ES-I3 (cell line): ENCODE measurements at regions not wholly inside any gene's neighbourhood (a gene's known extent, or its start where the extent isn't known, plus 50 kb on each side); places are given as distances from the start of the nearest gene placed in this dataset.
"Not testable (repeated sequence)": the region's sequence is repeated elsewhere in the genome, so short reads cannot be mapped to it uniquely, and the experiment has no call there.

Source experiments
- H3K36me3 ChIP-seq: 2 replicates; pipeline ENCODE4 v1.6.1; 2013; ENCODE audit warnings: mild to moderate bottlenecking, low read length, control low read depth, moderate library complexity; ENCODE audit not compliant: insufficient read depth
- H3K4me1 ChIP-seq: 2 replicates; pipeline ENCODE4 v1.6.1; 2013; ENCODE audit warnings: mild to moderate bottlenecking, control low read depth, low read length; ENCODE audit not compliant: insufficient read depth
- H3K9ac ChIP-seq: 2 replicates; pipeline ENCODE4 v1.6.1; 2013; ENCODE audit warnings: low read depth, mild to moderate bottlenecking, low read length, moderate library complexity
- H3K9me3 ChIP-seq: 2 replicates; pipeline ENCODE4 v1.6.1; 2013; ENCODE audit warnings: mild to moderate bottlenecking, low read length, moderate library complexity; ENCODE audit not compliant: control insufficient read depth, insufficient read depth

- H3K9me3 ChIP-seq, H3K36me3 ChIP-seq, H3K4me1 ChIP-seq, H3K9ac ChIP-seq: not testable (repeated sequence)
Observed at GRCh38 chr2:242008908-242009307, 139.4 kb downstream of the RTP5 start.

- H3K36me3 ChIP-seq = not testable (repeated sequence)
Observed at GRCh38 chr2:242009846-242010245, 140.3 kb downstream of the RTP5 start.

GRCh38 chr2:242010252-242011166, 141.0 kb downstream of the RTP5 start:
- H3K36me3 ChIP-seq, H3K9ac ChIP-seq, H3K4me1 ChIP-seq, H3K9me3 ChIP-seq: not testable (repeated sequence)

More at GRCh38 chr2:242009846-242010245, 140.3 kb downstream of the RTP5 start:
- H3K4me1 ChIP-seq, H3K9ac ChIP-seq, H3K9me3 ChIP-seq: not testable (repeated sequence)

- H3K9me3 ChIP-seq = no peaks in the 10 kb centered on the region
- no peaks in the 10 kb centered on the region for H3K36me3 ChIP-seq
- no peak overlapping the region for H3K9ac ChIP-seq
- no peaks in the 10 kb centered on the region for H3K4me1 ChIP-seq
Observed at GRCh38 chr2:242011167-242011513, 141.6 kb downstream of the RTP5 start.

DNA sequence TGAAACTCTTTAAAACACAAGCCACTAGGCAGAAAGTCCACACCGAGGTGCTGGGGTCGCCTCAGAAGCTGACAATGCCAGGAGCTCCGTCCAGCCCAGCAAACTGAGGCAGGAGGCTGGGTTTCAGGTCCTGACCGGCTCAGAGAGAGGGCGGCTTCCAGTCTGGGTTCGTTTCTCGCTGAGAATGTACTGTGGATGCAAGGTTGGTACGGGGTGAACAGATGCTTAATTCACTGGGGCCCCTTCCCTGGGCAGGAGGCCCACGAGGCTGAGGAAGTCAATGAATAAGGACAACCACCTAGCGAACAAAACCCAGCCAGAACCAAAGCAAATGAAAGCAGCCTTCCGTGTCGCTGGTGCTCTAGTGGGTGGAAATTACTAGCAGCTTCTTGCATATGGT, 142.0 kb downstream of the RTP5 start:
- H3K36me3 ChIP-seq = no peaks in the 10 kb centered on the region

GRCh38 chr2:242011991-242012764, 142.6 kb downstream of the RTP5 start:
- H3K4me1 ChIP-seq = no peaks in the 10 kb centered on the region
- H3K9ac ChIP-seq = no peak overlapping the region
- H3K9me3 ChIP-seq = no peaks in the 10 kb centered on the region
- no peaks in the 10 kb centered on the region for H3K36me3 ChIP-seq

More for the DNA sequence above, 142.0 kb downstream of the RTP5 start:
- no peak overlapping the region for H3K9ac ChIP-seq
- no peaks in the 10 kb centered on the region for H3K4me1 ChIP-seq
- H3K9me3 ChIP-seq = no peaks in the 10 kb centered on the region

DNA sequence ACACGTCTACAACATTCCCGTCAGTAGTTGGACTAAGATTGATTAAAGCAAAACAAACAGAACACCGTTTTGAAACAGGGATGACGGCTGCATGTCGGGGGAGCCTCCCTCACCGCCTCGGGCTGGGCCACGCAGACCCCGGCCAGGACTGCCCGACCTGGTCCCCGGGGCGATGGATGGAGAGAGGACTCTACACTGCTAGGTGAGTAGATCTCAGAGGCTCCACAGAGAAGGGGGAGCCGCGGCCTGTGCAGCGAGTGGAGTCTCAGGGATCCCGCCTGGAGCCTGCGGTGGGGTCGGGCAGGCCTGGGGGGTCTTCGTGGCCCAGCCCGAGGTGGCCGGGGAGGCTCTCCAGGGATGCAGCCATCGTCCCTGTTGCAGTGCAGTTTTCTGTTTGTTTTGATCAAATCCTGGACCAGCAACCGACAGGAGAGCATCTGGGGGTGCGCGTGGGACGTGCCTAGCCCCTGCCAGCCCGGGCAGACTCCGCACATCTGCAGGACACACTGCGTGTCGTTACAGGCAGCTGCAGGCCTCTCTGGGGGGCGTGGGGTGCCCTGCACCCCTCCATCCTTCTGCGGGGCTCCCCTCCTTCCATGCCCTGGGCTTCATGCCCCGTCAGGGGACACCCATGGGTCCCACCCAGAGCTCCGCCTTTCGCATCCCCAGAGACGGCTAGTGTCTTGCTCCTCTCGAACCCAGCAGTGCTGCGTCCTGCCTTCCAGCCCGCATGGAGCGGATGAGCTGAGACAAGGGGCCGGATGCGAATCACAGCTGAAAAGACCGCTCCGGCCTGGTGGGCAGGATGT, 143.6 kb downstream of the RTP5 start:
- H3K9ac ChIP-seq = no peak overlapping the region
- H3K36me3 ChIP-seq = no peaks in the 10 kb centered on the region
- no peaks in the 10 kb centered on the region for H3K9me3 ChIP-seq
- H3K4me1 ChIP-seq = no peaks in the 10 kb centered on the region

DNA sequence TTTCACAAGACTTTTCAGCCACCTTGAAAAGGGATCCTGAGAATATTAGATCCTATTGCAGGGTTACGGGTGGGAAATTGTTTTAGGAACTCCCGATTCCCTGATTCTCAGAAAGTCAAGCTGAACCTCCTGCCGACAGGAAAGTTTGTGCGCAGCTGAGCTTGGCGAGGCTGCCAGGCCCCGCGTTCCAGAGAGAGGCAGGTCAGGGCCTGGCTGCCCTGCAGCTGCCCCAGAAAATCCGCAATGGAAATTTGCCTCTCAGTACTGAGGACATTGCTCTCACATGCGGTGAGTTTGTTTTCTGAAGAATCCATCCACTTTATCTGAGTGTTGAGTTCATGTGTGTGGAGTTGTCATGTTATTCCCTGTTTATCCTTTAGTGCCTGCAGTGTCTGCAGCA, 144.2 kb downstream of the RTP5 start:
- H3K9me3 ChIP-seq = no peaks in the 10 kb centered on the region
- H3K9ac ChIP-seq = no peak overlapping the region
- H3K36me3 ChIP-seq = no peaks in the 10 kb centered on the region
- no peaks in the 10 kb centered on the region for H3K4me1 ChIP-seq

DNA sequence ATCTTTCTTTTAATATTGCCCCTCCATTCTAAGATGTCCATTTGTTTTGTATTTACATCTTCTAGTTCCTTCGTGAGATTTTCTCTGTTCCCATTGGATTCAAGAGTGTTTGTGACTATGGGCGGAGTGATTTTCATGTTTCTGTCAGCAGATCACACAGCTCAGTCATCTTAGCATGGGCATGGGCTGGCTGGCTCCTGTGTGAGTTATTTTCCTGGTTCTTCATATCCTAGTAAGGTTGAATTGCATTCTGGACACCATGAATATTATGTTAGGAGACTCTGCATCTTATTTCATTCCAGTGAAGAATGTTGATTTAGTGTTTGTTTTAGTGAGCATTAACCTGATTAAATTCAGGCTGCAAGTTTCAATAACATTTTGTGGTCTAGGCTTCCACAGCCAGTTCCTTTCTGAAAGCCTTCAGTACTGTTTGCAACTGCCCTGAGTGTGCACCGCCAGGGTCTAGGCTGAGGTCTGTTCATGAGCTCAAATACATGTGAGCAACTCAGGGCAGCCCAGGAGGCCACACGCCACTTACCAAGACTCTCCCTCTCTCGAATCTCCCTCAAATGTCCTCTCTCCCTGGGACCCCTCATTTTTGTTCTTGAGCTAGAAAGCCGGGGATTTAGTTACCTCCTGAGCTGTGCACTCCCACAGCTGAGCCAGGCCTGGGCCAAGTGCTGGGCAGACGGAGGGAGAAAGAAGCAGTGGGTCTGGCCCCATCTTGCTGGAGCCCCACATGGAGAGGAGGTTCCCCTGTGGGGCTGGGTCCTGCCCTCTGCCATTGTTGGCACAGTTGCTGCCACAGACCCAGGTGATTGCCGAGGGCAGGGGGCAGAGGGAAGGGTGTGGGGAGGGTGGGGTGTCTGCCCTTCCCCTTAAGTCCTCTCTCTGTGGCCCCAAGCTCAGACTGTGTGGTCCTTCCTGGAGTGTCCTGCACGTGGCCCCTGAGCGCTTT, 145.9 kb downstream of the RTP5 start:
- Histone ChIP-seq H3K9ac (no peak overlapping the region), H3K4me1 (no peaks in the 10 kb centered on the region), H3K36me3 (no peaks in the 10 kb centered on the region), H3K9me3 (no peaks in the 10 kb centered on the region)

DNA sequence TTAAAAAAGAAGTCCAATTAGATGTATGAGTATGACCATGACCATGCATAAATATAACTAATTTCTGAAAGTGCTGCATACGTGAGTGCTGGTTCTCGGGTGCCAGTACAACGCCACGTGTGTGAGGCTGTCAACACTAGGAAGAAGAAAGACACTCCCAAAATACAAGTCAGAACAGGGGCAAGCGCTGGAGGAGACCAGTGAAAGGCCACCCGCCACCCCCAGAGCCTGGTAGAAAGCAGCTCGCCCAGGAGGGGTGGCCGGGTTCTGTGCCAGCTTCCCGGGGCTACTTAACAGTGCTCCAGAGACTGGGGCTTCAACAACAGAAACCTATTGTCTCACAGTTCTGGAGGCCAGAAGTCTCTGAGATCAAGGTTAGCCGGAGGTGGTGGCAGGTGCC, 147.6 kb downstream of the RTP5 start:
- Histone ChIP-seq H3K4me1 (no peaks in the 10 kb centered on the region), H3K9me3 (no peaks in the 10 kb centered on the region), H3K9ac (no peak overlapping the region)

GRCh38 chr2:242018416-242018815, 148.9 kb downstream of the RTP5 start:
- not testable (repeated sequence) for H3K9me3 ChIP-seq, H3K4me1 ChIP-seq, H3K9ac ChIP-seq, H3K36me3 ChIP-seq

More for the DNA sequence above, 147.6 kb downstream of the RTP5 start:
- no peaks in the 10 kb centered on the region for H3K36me3 ChIP-seq

DNA sequence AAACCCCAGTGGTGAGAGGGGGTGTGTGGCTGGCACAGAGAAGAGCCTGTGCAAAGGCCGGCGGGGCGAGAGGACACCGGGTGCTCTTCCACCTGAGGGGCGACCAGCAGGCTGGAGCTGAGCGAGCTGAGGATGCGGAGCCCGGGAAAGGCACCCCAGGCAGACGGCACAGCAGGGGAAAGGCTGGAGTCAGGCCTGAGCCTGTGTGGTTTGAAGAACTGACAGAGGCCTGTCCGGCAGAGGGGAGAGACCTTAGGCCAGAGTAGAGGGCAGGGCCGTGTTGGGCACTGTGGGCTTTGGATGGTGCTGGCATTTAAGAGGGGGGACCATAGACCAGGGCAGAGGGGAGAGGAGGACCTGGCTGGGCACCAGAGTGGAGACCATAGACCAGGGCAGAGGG, 149.8 kb downstream of the RTP5 start:
- Histone ChIP-seq H3K36me3 (no peaks in the 10 kb centered on the region), H3K9ac (no peak overlapping the region), H3K9me3 (no peaks in the 10 kb centered on the region), H3K4me1 (no peaks in the 10 kb centered on the region)

GRCh38 chr2:242020196-242021004, 150.9 kb downstream of the RTP5 start:
- Histone ChIP-seq H3K36me3 (no peaks in the 10 kb centered on the region), H3K9ac (no peak overlapping the region), H3K4me1 (no peaks in the 10 kb centered on the region), H3K9me3 (no peaks in the 10 kb centered on the region)
